WTC11 (cell line): ENCODE measurements at regions not wholly inside any gene's neighbourhood (a gene's known extent, or its start where the extent isn't known, plus 50 kb on each side); places are given as distances from the start of the nearest gene placed in this dataset.

ENCODE experiments used
- ATAC-seq: fragments of 200-7000 bp; cut with Tn5 transposase; 2 replicates; pipeline ENCODE4 v1.10.0; 2021; ENCODE audit warnings: mild to moderate bottlenecking, moderate library complexity
- CTCF ChIA-PET: fragments of 300-600 bp; sonication (Branson Sonifier 250); formaldehyde crosslinking; loops from one replicate; lab custom pipeline; 2021; ENCODE audit warnings: antibody characterized with exemption; lab: Charles Lee
- POLR2A ChIA-PET: fragments of 350-600 bp; sonication (Branson Sonifier 250); formaldehyde crosslinking; loops from one replicate; lab custom pipeline; 2021; ENCODE audit warnings: antibody characterized with exemption; lab: Charles Lee
- DNase-seq: peaks from one replicate; pipeline ENCODE4 v3.0.0; 2021; ENCODE audit warnings: low spot score
- H3K27ac Mint-ChIP-seq: 2 replicates; pipeline ENCODE4 v1.8.0; 2021; ENCODE audit warnings: mixed read lengths
- H3K27me3 Mint-ChIP-seq: 2 replicates; pipeline ENCODE4 v1.8.0; 2021; ENCODE audit warnings: low read depth, mild to moderate bottlenecking, moderate library complexity, mixed read lengths
- H3K36me3 Mint-ChIP-seq: 2 replicates; pipeline ENCODE4 v1.8.0; 2021; ENCODE audit warnings: mixed read lengths
- H3K4me1 Mint-ChIP-seq: 2 replicates; pipeline ENCODE4 v1.8.0; 2022; ENCODE audit warnings: mixed read lengths
- H3K4me3 Mint-ChIP-seq: 2 replicates; pipeline ENCODE4 v1.8.0; 2021; ENCODE audit warnings: mild to moderate bottlenecking, moderate library complexity, mixed read lengths
- H3K9me3 Mint-ChIP-seq: 2 replicates; pipeline ENCODE4 v1.8.0; 2021; ENCODE audit warnings: mixed read lengths
- CDX4 ChIP-seq: fragments of 250-450 bp; sonication (Bioruptor Pico); IDR thresholded peaks from 2 replicates; pipeline ENCODE4 v1.9.0; 2021; ENCODE audit warnings: moderate library complexity, mild to moderate bottlenecking, inconsistent platforms, borderline replicate concordance
- CREB1 ChIP-seq: sonication (generic); formaldehyde crosslinking; IDR thresholded peaks from 2 replicates; pipeline ENCODE4 v1.8.0; 2023; ENCODE audit warnings: mild to moderate bottlenecking, missing genetic modification reagents
- CTCF ChIP-seq: fragments of 200-600 bp; IDR thresholded peaks from 2 replicates; pipeline ENCODE4 v1.8.0; 2022; ENCODE audit warnings: antibody characterized with exemption
- E2F1 ChIP-seq: sonication (generic); formaldehyde crosslinking; IDR thresholded peaks from 2 replicates; pipeline ENCODE4 v1.8.0; 2022; ENCODE audit warnings: mild to moderate bottlenecking, missing genetic modification reagents
- ERG ChIP-seq: fragments of 250-450 bp; sonication (Bioruptor Pico); IDR thresholded peaks from 2 replicates; pipeline ENCODE4 v1.8.0; 2021; ENCODE audit warnings: mild to moderate bottlenecking
- FOXP1 ChIP-seq: sonication (generic); formaldehyde crosslinking; IDR thresholded peaks from 2 replicates; pipeline ENCODE4 v1.8.0; 2022; ENCODE audit warnings: missing genetic modification reagents, mild to moderate bottlenecking, moderate library complexity, borderline replicate concordance
- GABPB1 ChIP-seq: sonication (generic); formaldehyde crosslinking; IDR thresholded peaks from 2 replicates; pipeline ENCODE4 v1.8.1; 2023; ENCODE audit warnings: mild to moderate bottlenecking, missing genetic modification reagents
- HMGA2 ChIP-seq: fragments of 250-450 bp; sonication (Bioruptor Pico); IDR thresholded peaks from 2 replicates; pipeline ENCODE4 v1.4.0; 2021; ENCODE audit warnings: mild to moderate bottlenecking, moderate library complexity
- IRF1 ChIP-seq: sonication (generic); formaldehyde crosslinking; IDR thresholded peaks from 2 replicates; pipeline ENCODE4 v1.8.0; 2023; ENCODE audit warnings: missing genetic modification reagents
- IRF2 ChIP-seq: sonication (generic); formaldehyde crosslinking; IDR thresholded peaks from 2 replicates; pipeline ENCODE4 v1.8.0; 2022; ENCODE audit warnings: low read depth, missing genetic modification reagents, borderline replicate concordance
- KAT7 ChIP-seq: sonication (generic); formaldehyde crosslinking; IDR thresholded peaks from 2 replicates; pipeline ENCODE4 v1.8.1; 2023; ENCODE audit warnings: missing genetic modification reagents, mild to moderate bottlenecking, borderline replicate concordance
- MLX ChIP-seq: sonication (generic); formaldehyde crosslinking; IDR thresholded peaks from 2 replicates; pipeline ENCODE4 v1.8.1; 2023; ENCODE audit warnings: mild to moderate bottlenecking, missing genetic modification reagents, moderate library complexity
- NFATC4 ChIP-seq: fragments of 250-450 bp; sonication (Bioruptor Pico); IDR thresholded peaks from 2 replicates; pipeline ENCODE4 v1.9.0; 2021; ENCODE audit warnings: mild to moderate bottlenecking
- SMAD4 ChIP-seq: sonication (generic); formaldehyde crosslinking; IDR thresholded peaks from 2 replicates; pipeline ENCODE4 v1.8.0; 2022; ENCODE audit warnings: mild to moderate bottlenecking, missing genetic modification reagents
- STAT6 ChIP-seq: sonication (generic); formaldehyde crosslinking; conservative IDR thresholded peaks from 2 replicates; pipeline ENCODE4 v1.8.1; 2023; ENCODE audit warnings: mild to moderate bottlenecking, low read depth, missing genetic modification reagents, moderate library complexity
- TP53 ChIP-seq: sonication (generic); formaldehyde crosslinking; IDR thresholded peaks from 2 replicates; pipeline ENCODE4 v1.8.1; 2023; ENCODE audit warnings: mild to moderate bottlenecking, missing genetic modification reagents
- ZMAT4 ChIP-seq: fragments of 250-450 bp; sonication (Bioruptor Pico); IDR thresholded peaks from 2 replicates; pipeline ENCODE4 v1.9.0; 2021; ENCODE audit warnings: mild to moderate bottlenecking
- ZNF121 ChIP-seq: sonication (generic); formaldehyde crosslinking; IDR thresholded peaks from 2 replicates; pipeline ENCODE4 v1.8.0; 2023; ENCODE audit warnings: missing genetic modification reagents
- ZNF219 ChIP-seq: sonication (generic); formaldehyde crosslinking; IDR thresholded peaks from 2 replicates; pipeline ENCODE4 v1.8.0; 2023; ENCODE audit warnings: missing genetic modification reagents, mild to moderate bottlenecking, borderline replicate concordance
- ZNF232 ChIP-seq: sonication (generic); formaldehyde crosslinking; IDR thresholded peaks from 2 replicates; pipeline ENCODE4 v1.8.0; 2022; ENCODE audit warnings: mild to moderate bottlenecking, missing genetic modification reagents
- ZNF281 ChIP-seq: sonication (generic); formaldehyde crosslinking; IDR thresholded peaks from 2 replicates; pipeline ENCODE4 v1.8.0; 2023; ENCODE audit warnings: mild to moderate bottlenecking, missing genetic modification reagents
- ZNF317 ChIP-seq: sonication (generic); formaldehyde crosslinking; IDR thresholded peaks from 2 replicates; pipeline ENCODE4 v1.8.1; 2023; ENCODE audit warnings: low read depth, mild to moderate bottlenecking, moderate library complexity, missing genetic modification reagents, borderline replicate concordance
- ZNF416 ChIP-seq: fragments of 250-450 bp; sonication (Bioruptor Pico); IDR thresholded peaks from 2 replicates; pipeline ENCODE4 v1.9.0; 2021; ENCODE audit warnings: mild to moderate bottlenecking, inconsistent platforms
- ZNF512 ChIP-seq: sonication (generic); formaldehyde crosslinking; IDR thresholded peaks from 2 replicates; pipeline ENCODE4 v1.8.1; 2022; ENCODE audit warnings: missing genetic modification reagents, borderline replicate concordance

- TF ChIP-seq ZNF281 (CRISPR knock-in tag) (no peak), ERG (no peak), ZNF416 (CRISPR knock-in tag) (no peak), NFATC4 (CRISPR knock-in tag) (no peak), ZNF219 (no peak), FOXP1 (no peak), TP53 (CRISPR knock-in tag) (no peak), SMAD4 (CRISPR knock-in tag) (no peak), CREB1 (no peak)
Measured at GRCh38 chr4:152072001-152072485, 311.2 kb upstream of the GATB start (continued).

- H3K36me3 Mint-ChIP-seq = no peaks in the 10 kb centered on the region
- ATAC-seq (no peak), DNase-seq (no peak)
- no peak overlapping the region for H3K27ac Mint-ChIP-seq
- ChIA-PET POLR2A (no interaction called here), CTCF (interaction anchor here (1.1 kb wide), 1 partner anchor 26 kb away, joined by 3 read pairs; no protein-coding TSS in a partner anchor)
- no peak overlapping the region for H3K4me3 Mint-ChIP-seq
- H3K27me3 Mint-ChIP-seq = no peaks in the 10 kb centered on the region; the same call in 1 of the 2 replicates
- H3K4me1 Mint-ChIP-seq = peaks cover 15% of the 10 kb centered on the region
- H3K9me3 Mint-ChIP-seq = no peaks in the 10 kb centered on the region; the same call in 1 of the 2 replicates
- TF ChIP-seq CDX4 (CRISPR knock-in tag) (no peak), IRF1 (CRISPR knock-in tag) (no peak), IRF2 (no peak), ZNF512 (CRISPR knock-in tag) (no peak), GABPB1 (no peak), CTCF (no peak), ZNF317 (no peak), STAT6 (CRISPR knock-in tag) (no peak), E2F1 (CRISPR knock-in tag) (no peak), ZMAT4 (CRISPR knock-in tag) (no peak), ZNF121 (no peak), HMGA2 (CRISPR knock-in tag) (no peak), MLX (CRISPR knock-in tag) (no peak), ZNF232 (no peak), KAT7 (no peak)
Measured at GRCh38 chr4:152070854-152071253, 310.0 kb upstream of the GATB start.
